Stimulated activated memory B cell treated with anti-CD40 and anti-IgM and Interleukin-4, amounts not matched to agents 10 μg/mL and 1 μg/mL and 100 μg/mL, for 72 hours (primary cell): ENCODE measurements at regions not wholly inside any gene's neighbourhood (a gene's known extent, or its start where the extent isn't known, plus 50 kb on each side); places are given as distances from the start of the nearest gene placed in this dataset.

Source experiments
- ATAC-seq: fragments of 150-1000 bp; cut with Tn5 transposase; 2 replicates; pipeline ENCODE4 v1.10.0; 2021
- H3K27ac Mint-ChIP-seq: one replicate; pipeline ENCODE4 v1.8.0; 2022; ENCODE audit warnings: mild to moderate bottlenecking, mixed read lengths
- H3K27me3 Mint-ChIP-seq: one replicate; pipeline ENCODE4 v1.8.0; 2022; ENCODE audit warnings: mixed read lengths
- H3K36me3 Mint-ChIP-seq: one replicate; pipeline ENCODE4 v1.8.0; 2022; ENCODE audit warnings: mixed read lengths
- H3K4me1 Mint-ChIP-seq: one replicate; pipeline ENCODE4 v1.8.0; 2022; ENCODE audit warnings: mixed read lengths
- H3K4me3 Mint-ChIP-seq: one replicate; pipeline ENCODE4 v1.8.0; 2022; ENCODE audit warnings: mild to moderate bottlenecking, moderate library complexity, mixed read lengths
- H3K9me3 Mint-ChIP-seq: one replicate; pipeline ENCODE4 v1.8.0; 2022; ENCODE audit warnings: mixed read lengths

GRCh38 chr13:70835371-70835770 lies 727.1 kb upstream of the KLHL1 start:
- no peak for ATAC-seq
- H3K27ac Mint-ChIP-seq = no peak overlapping the region
- no peaks in the 10 kb centered on the region for H3K36me3 Mint-ChIP-seq
- no peak overlapping the region for H3K4me3 Mint-ChIP-seq
- no peaks in the 10 kb centered on the region for H3K4me1 Mint-ChIP-seq
- H3K9me3 Mint-ChIP-seq = peaks cover 10% of the 10 kb centered on the region
- no peaks in the 10 kb centered on the region for H3K27me3 Mint-ChIP-seq

GRCh38 chr13:70829748-70830147 lies 721.5 kb upstream of the KLHL1 start:
- H3K4me1 Mint-ChIP-seq = no peaks in the 10 kb centered on the region
- H3K9me3 Mint-ChIP-seq = peaks cover 3% of the 10 kb centered on the region
- no peaks in the 10 kb centered on the region for H3K27me3 Mint-ChIP-seq
- no peak for ATAC-seq
- no peaks in the 10 kb centered on the region for H3K36me3 Mint-ChIP-seq
- no peak overlapping the region for H3K4me3 Mint-ChIP-seq
- H3K27ac Mint-ChIP-seq = no peak overlapping the region

- no peaks in the 10 kb centered on the region for H3K9me3 Mint-ChIP-seq
- ATAC-seq = no peak
- H3K27ac Mint-ChIP-seq = no peak overlapping the region
- H3K4me1 Mint-ChIP-seq = no peaks in the 10 kb centered on the region
- H3K4me3 Mint-ChIP-seq = no peak overlapping the region
- H3K36me3 Mint-ChIP-seq = no peaks in the 10 kb centered on the region
- no peaks in the 10 kb centered on the region for H3K27me3 Mint-ChIP-seq
These were observed 709.3 kb upstream of the KLHL1 start for GRCh38 chr13:70817576-70817975.

- no peak overlapping the region for H3K4me3 Mint-ChIP-seq
- H3K4me1 Mint-ChIP-seq = no peaks in the 10 kb centered on the region
- H3K27me3 Mint-ChIP-seq = no peaks in the 10 kb centered on the region
- H3K27ac Mint-ChIP-seq = no peak overlapping the region
- no peaks in the 10 kb centered on the region for H3K9me3 Mint-ChIP-seq
- no peaks in the 10 kb centered on the region for H3K36me3 Mint-ChIP-seq
- ATAC-seq = no peak
These were observed 708.6 kb upstream of the KLHL1 start for GRCh38 chr13:70816853-70817252.

GRCh38 chr13:70814684-70815083 lies 706.4 kb upstream of the KLHL1 start:
- H3K27me3 Mint-ChIP-seq = no peaks in the 10 kb centered on the region
- H3K4me3 Mint-ChIP-seq = no peak overlapping the region
- no peak overlapping the region for H3K27ac Mint-ChIP-seq
- peaks cover 5% of the 10 kb centered on the region for H3K9me3 Mint-ChIP-seq
- ATAC-seq = no peak
- no peaks in the 10 kb centered on the region for H3K36me3 Mint-ChIP-seq
- no peaks in the 10 kb centered on the region for H3K4me1 Mint-ChIP-seq

GRCh38 chr13:70812481-70812880 lies 704.2 kb upstream of the KLHL1 start:
- H3K27ac Mint-ChIP-seq = no peak overlapping the region
- H3K36me3 Mint-ChIP-seq = no peaks in the 10 kb centered on the region
- H3K4me3 Mint-ChIP-seq = no peak overlapping the region
- no peak for ATAC-seq
- H3K27me3 Mint-ChIP-seq = no peaks in the 10 kb centered on the region
- H3K4me1 Mint-ChIP-seq = no peaks in the 10 kb centered on the region
- peaks cover 7% of the 10 kb centered on the region for H3K9me3 Mint-ChIP-seq

GRCh38 chr13:70809588-70809987 lies 701.3 kb upstream of the KLHL1 start:
- Mint-ChIP-seq H3K27me3 (no peaks in the 10 kb centered on the region), H3K4me3 (no peak overlapping the region), H3K4me1 (no peaks in the 10 kb centered on the region), H3K9me3 (peaks cover 7% of the 10 kb centered on the region), H3K27ac (no peak overlapping the region), H3K36me3 (no peaks in the 10 kb centered on the region)
- no peak for ATAC-seq

- H3K27me3 Mint-ChIP-seq = no peaks in the 10 kb centered on the region
- H3K36me3 Mint-ChIP-seq = no peaks in the 10 kb centered on the region
- H3K9me3 Mint-ChIP-seq = no peaks in the 10 kb centered on the region
- no peak for ATAC-seq
- no peaks in the 10 kb centered on the region for H3K4me1 Mint-ChIP-seq
- no peak overlapping the region for H3K27ac Mint-ChIP-seq
- H3K4me3 Mint-ChIP-seq = no peak overlapping the region
These were observed 690.1 kb upstream of the KLHL1 start for GRCh38 chr13:70798385-70798784.

- H3K27me3 Mint-ChIP-seq = no peaks in the 10 kb centered on the region
- H3K36me3 Mint-ChIP-seq = no peaks in the 10 kb centered on the region
- no peaks in the 10 kb centered on the region for H3K4me1 Mint-ChIP-seq
- ATAC-seq = no peak
- no peak overlapping the region for H3K27ac Mint-ChIP-seq
- no peak overlapping the region for H3K4me3 Mint-ChIP-seq
- H3K9me3 Mint-ChIP-seq = no peaks in the 10 kb centered on the region
These were observed 687.2 kb upstream of the KLHL1 start for GRCh38 chr13:70795484-70795883.

- Mint-ChIP-seq H3K27ac (no peak overlapping the region), H3K9me3 (no peaks in the 10 kb centered on the region), H3K4me1 (no peaks in the 10 kb centered on the region), H3K4me3 (no peak overlapping the region), H3K36me3 (no peaks in the 10 kb centered on the region), H3K27me3 (no peaks in the 10 kb centered on the region)
- ATAC-seq = no peak
These were observed 683.9 kb upstream of the KLHL1 start for GRCh38 chr13:70792121-70792520.

GRCh38 chr13:70789751-70790150 lies 681.5 kb upstream of the KLHL1 start:
- no peak overlapping the region for H3K27ac Mint-ChIP-seq
- no peak overlapping the region for H3K4me3 Mint-ChIP-seq
- H3K36me3 Mint-ChIP-seq = no peaks in the 10 kb centered on the region
- ATAC-seq = no peak
- no peaks in the 10 kb centered on the region for H3K9me3 Mint-ChIP-seq
- H3K27me3 Mint-ChIP-seq = no peaks in the 10 kb centered on the region
- no peaks in the 10 kb centered on the region for H3K4me1 Mint-ChIP-seq

GRCh38 chr13:70788074-70788473 lies 679.8 kb upstream of the KLHL1 start:
- Mint-ChIP-seq H3K9me3 (no peaks in the 10 kb centered on the region), H3K27ac (no peak overlapping the region), H3K4me3 (no peak overlapping the region), H3K36me3 (no peaks in the 10 kb centered on the region), H3K4me1 (no peaks in the 10 kb centered on the region), H3K27me3 (no peaks in the 10 kb centered on the region)
- no peak for ATAC-seq

GRCh38 chr13:70784207-70784989 lies 676.1 kb upstream of the KLHL1 start:
- Mint-ChIP-seq H3K27me3 (no peaks in the 10 kb centered on the region), H3K4me1 (no peaks in the 10 kb centered on the region), H3K9me3 (no peaks in the 10 kb centered on the region), H3K36me3 (no peaks in the 10 kb centered on the region), H3K4me3 (no peak overlapping the region), H3K27ac (no peak overlapping the region)
- ATAC-seq = no peak

- no peak overlapping the region for H3K4me3 Mint-ChIP-seq
- H3K27me3 Mint-ChIP-seq = no peaks in the 10 kb centered on the region
- H3K4me1 Mint-ChIP-seq = no peaks in the 10 kb centered on the region
- peaks cover 3% of the 10 kb centered on the region for H3K9me3 Mint-ChIP-seq
- no peaks in the 10 kb centered on the region for H3K36me3 Mint-ChIP-seq
- no peak for ATAC-seq
- H3K27ac Mint-ChIP-seq = no peak overlapping the region
These were observed 661.6 kb upstream of the KLHL1 start for GRCh38 chr13:70769817-70770216.

- H3K9me3 Mint-ChIP-seq = peaks cover 3% of the 10 kb centered on the region
- ATAC-seq = no peak
- no peak overlapping the region for H3K27ac Mint-ChIP-seq
- H3K36me3 Mint-ChIP-seq = no peaks in the 10 kb centered on the region
- H3K27me3 Mint-ChIP-seq = no peaks in the 10 kb centered on the region
- H3K4me1 Mint-ChIP-seq = no peaks in the 10 kb centered on the region
- no peak overlapping the region for H3K4me3 Mint-ChIP-seq
These were observed 650.7 kb upstream of the KLHL1 start for GRCh38 chr13:70758932-70759331.

- no peaks in the 10 kb centered on the region for H3K36me3 Mint-ChIP-seq
- no peaks in the 10 kb centered on the region for H3K27me3 Mint-ChIP-seq
- H3K4me3 Mint-ChIP-seq = no peak overlapping the region
- H3K9me3 Mint-ChIP-seq = peaks cover 2% of the 10 kb centered on the region
- ATAC-seq = no peak
- H3K27ac Mint-ChIP-seq = no peak overlapping the region
- no peaks in the 10 kb centered on the region for H3K4me1 Mint-ChIP-seq
These were observed 647.8 kb upstream of the KLHL1 start for GRCh38 chr13:70756088-70756487.
